IgD-negative memory B cell (primary cell): ENCODE measurements at regions not wholly inside any gene's neighbourhood (a gene's known extent, or its start where the extent isn't known, plus 50 kb on each side); places are given as distances from the start of the nearest gene placed in this dataset.

ENCODE experiments used
- H3K27ac Mint-ChIP-seq, 3 donors: one replicate each; pipeline ENCODE4 v1.8.0; 2020 to 2022; ENCODE audit warnings: mild to moderate bottlenecking in 3 of 3, mixed read lengths in 3 of 3, moderate library complexity in 1 of 3
- H3K27me3 Mint-ChIP-seq: one replicate; pipeline ENCODE4 v1.8.0; 2021; ENCODE audit warnings: mixed read lengths
- H3K36me3 Mint-ChIP-seq: one replicate; pipeline ENCODE4 v1.8.0; 2020; ENCODE audit warnings: mild to moderate bottlenecking, mixed read lengths
- H3K4me1 Mint-ChIP-seq, 3 donors: one replicate each; pipeline ENCODE4 v1.8.0; 2020 to 2022; ENCODE audit warnings: mixed read lengths in 3 of 3, mild to moderate bottlenecking in 1 of 3
- H3K4me3 Mint-ChIP-seq, 4 donors: one replicate each; pipeline ENCODE4 v1.8.0; 2020 to 2022; ENCODE audit warnings: mild to moderate bottlenecking in 4 of 4, mixed read lengths in 4 of 4, moderate library complexity in 3 of 4
- H3K9me3 Mint-ChIP-seq, 3 donors: one replicate each; pipeline ENCODE4 v1.8.0; 2020 to 2021; ENCODE audit warnings: mixed read lengths in 3 of 3, mild to moderate bottlenecking in 1 of 3

DNA sequence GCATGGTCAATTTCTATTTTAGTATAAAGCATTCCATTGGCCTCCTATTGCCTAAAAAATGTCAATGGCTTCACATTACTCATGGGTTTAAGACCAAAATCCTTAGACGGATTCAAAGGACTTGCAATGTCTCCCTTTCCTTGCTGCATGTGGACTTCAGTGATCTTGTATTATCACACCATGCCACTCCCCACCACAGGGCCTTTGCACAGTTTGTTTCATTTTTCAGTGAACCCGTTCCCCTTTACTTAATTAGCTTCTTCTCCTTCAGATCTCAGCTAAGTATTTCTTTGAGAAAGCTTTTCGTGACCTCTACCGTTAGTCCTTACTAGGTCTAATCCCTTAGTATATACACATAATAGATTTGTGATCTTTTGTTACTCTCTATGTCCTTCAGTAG is 269.7 kb downstream of the FAM76B start:
- Mint-ChIP-seq H3K9me3 (no peaks in the 10 kb centered on the region), H3K36me3 (no peaks in the 10 kb centered on the region), H3K27me3 (no peaks in the 10 kb centered on the region), H3K4me3 (no peak overlapping the region), H3K27ac (no peak overlapping the region), H3K4me1 (peaks cover 0 to 1% (median 0%) of the 10 kb centered on the region in 3 donors)

DNA sequence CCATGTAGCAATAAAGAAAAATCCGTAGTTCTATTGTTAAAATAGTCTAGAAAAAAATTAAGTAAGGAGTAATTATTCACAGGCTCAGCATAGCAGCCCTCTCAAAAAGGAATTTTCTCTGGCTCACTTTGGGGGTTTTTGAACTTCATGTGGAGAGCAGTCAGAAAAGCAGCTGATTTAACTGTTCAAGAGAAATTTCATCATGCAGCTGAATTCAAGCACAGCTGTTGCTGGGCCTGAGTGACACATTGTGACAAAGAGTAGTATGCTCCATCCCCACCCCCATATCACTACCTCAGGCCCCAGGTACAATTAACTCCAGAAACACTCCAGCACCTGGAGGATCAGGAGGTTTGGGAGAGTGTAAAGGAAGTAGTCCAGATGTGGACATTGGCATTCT is 272.1 kb downstream of the FAM76B start:
- H3K27ac Mint-ChIP-seq = no peak overlapping the region
- no peaks in the 10 kb centered on the region for H3K27me3 Mint-ChIP-seq
- no peak overlapping the region for H3K4me3 Mint-ChIP-seq
- H3K9me3 Mint-ChIP-seq = no peaks in the 10 kb centered on the region
- H3K4me1 Mint-ChIP-seq = peaks cover 0 to 1% (median 0%) of the 10 kb centered on the region in 3 donors
- peaks cover 2% of the 10 kb centered on the region for H3K36me3 Mint-ChIP-seq

DNA sequence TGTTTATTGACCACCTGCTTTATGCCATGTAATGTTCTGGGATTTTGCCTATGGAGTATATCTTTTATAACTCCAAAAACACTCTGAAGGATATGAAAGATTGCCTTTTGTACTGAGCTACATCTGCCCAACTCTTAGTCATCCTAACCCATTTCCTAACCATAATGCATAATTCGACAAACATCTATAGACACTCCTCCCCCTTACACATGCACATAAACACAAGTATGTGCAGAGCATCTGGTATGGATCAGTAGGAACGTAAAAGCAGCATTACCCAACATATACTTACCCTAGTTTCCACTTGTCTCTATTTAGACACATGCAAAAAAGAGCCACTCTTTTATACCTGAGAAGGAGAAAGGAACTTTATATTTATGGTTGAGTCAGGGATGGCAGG is 272.8 kb downstream of the FAM76B start:
- H3K4me3 Mint-ChIP-seq = no peak overlapping the region

DNA sequence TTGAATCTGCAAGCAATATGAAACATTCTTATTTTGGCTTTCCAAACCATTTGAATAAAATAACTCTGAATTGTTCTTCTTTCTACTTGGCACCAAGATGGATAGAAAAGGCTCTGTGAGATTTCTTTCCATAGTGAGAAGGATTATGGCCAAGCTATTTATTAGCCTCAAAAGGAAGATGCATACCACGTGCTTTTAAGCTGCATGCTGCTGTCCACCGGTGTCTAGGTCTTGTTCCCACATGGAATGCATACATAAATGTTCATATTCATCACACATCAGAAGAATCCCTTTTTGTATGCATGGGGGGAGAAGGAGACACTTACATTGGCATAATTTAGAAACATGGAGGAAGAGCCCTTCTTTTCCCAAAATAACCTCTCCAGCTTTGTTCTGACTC is 273.4 kb downstream of the FAM76B start:
- H3K27ac Mint-ChIP-seq = no peak overlapping the region
- H3K36me3 Mint-ChIP-seq = peaks cover 2% of the 10 kb centered on the region
- H3K4me1 Mint-ChIP-seq = peaks cover 0 to 1% (median 0%) of the 10 kb centered on the region in 3 donors
- H3K9me3 Mint-ChIP-seq = no peaks in the 10 kb centered on the region
- no peaks in the 10 kb centered on the region for H3K27me3 Mint-ChIP-seq
- no peak overlapping the region for H3K4me3 Mint-ChIP-seq

More for the DNA sequence above, 272.8 kb downstream of the FAM76B start:
- Mint-ChIP-seq H3K27ac (no peak overlapping the region), H3K4me1 (peaks cover 0 to 1% (median 0%) of the 10 kb centered on the region in 3 donors), H3K27me3 (no peaks in the 10 kb centered on the region), H3K9me3 (no peaks in the 10 kb centered on the region), H3K36me3 (peaks cover 2% of the 10 kb centered on the region)

DNA sequence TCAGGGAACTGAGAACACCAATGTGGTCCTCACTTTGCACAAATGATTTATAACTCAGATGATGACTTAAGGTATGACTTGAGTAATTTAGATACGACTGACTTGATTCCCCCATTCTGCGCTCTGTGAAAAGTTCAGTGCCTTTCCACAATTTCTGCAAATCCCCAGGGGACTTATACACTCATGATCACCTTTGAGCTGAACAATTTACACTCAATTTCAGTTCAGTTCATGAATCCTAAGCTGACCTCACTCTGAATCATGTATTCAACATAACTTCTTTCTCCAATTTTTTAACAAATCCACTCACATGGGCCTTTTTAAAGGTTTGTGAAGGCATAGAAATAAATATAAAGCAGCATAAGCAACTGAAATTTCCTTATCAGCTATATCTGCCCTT is 274.2 kb downstream of the FAM76B start:
- no peak overlapping the region for H3K27ac Mint-ChIP-seq
- H3K27me3 Mint-ChIP-seq = no peaks in the 10 kb centered on the region
- peaks cover 0 to 1% (median 0%) of the 10 kb centered on the region in 3 donors for H3K4me1 Mint-ChIP-seq
- H3K9me3 Mint-ChIP-seq = no peaks in the 10 kb centered on the region
- no peak overlapping the region for H3K4me3 Mint-ChIP-seq
- peaks cover 2% of the 10 kb centered on the region for H3K36me3 Mint-ChIP-seq

DNA sequence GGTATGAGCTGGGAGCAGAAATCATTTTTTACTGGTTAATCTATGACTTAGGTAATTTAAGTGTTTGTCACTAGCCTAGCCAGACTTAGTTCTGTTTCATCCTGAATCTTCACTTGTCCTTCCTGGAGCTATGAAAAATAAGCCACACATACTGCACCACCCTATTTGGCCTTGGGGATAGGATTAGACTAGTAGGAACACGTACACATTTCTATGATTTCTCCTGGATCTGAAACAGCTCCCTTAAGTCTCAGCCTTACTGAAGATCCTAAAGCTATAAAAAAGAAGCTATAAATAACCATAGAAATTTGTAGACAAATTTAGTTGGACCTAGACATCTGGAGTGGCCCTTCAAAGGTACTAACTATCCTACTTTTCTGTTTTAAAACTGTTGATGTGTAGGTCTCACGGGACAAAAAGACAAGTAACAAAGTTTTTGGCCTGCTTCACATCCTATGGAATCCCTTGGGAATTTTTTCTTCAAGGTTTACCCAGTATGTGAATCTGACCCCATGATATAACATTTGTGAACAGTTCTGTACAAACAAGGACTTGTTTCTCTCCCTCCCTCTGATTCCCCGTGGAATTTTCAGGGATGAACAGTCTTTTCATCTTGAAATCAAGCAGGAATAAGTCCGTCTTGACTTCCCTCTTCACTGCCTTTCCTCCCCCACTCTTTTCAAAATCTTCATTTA is 275.0 kb downstream of the FAM76B start:
- H3K27ac Mint-ChIP-seq = no peak overlapping the region
- H3K4me1 Mint-ChIP-seq = peaks cover 0 to 1% (median 0%) of the 10 kb centered on the region in 3 donors
- no peaks in the 10 kb centered on the region for H3K9me3 Mint-ChIP-seq
- no peaks in the 10 kb centered on the region for H3K27me3 Mint-ChIP-seq
- H3K36me3 Mint-ChIP-seq = peaks cover 2% of the 10 kb centered on the region
- H3K4me3 Mint-ChIP-seq = no peak overlapping the region

DNA sequence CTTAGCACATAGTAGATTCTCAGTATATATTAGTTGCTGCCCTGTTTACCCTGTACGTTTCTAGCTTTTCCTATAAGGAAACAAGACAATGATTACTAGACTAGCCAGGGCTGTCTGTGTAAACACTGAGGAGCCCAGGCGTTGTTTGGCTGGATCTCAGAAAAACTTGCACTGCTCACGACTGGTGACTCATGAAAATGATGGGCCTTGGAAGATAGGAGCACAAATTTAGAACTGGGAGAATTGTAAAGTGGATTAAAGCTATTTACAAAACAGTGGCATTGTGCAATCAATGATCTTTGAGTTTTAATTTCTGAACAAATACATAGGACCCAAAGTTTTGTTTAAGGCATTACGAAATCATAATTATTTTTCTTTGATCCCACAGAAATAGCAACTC is 276.9 kb downstream of the FAM76B start:
- Mint-ChIP-seq H3K36me3 (peaks cover 5% of the 10 kb centered on the region), H3K27ac (no peak overlapping the region)

DNA sequence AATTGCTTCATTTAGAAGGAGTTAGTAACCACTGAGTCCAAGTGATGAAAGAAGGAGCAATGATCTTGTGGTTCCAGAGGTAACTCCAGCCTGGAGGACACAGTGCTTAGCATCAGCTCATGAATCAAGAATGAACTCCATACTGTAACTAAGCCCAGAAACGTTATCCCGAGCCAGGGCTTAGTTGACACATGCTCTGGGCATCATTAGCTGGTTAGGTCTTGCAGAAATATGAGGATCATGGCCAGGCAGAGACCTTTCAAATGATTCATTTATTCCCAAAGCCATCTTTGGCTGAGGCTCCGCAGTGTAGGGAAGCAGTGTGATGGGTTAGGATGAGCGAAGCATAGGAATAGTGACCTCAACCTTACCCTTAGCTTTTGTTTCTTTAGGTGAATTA is 277.4 kb downstream of the FAM76B start:
- Mint-ChIP-seq H3K4me3 (no peak overlapping the region), H3K27ac (no peak overlapping the region), H3K36me3 (peaks cover 5% of the 10 kb centered on the region), H3K9me3 (no peaks in the 10 kb centered on the region), H3K4me1 (peaks cover 0 to 1% (median 0%) of the 10 kb centered on the region in 3 donors), H3K27me3 (no peaks in the 10 kb centered on the region)

More for the DNA sequence above, 276.9 kb downstream of the FAM76B start:
- Mint-ChIP-seq H3K9me3 (no peaks in the 10 kb centered on the region), H3K27me3 (no peaks in the 10 kb centered on the region), H3K4me3 (no peak overlapping the region), H3K4me1 (peaks cover 0 to 1% (median 0%) of the 10 kb centered on the region in 3 donors)

DNA sequence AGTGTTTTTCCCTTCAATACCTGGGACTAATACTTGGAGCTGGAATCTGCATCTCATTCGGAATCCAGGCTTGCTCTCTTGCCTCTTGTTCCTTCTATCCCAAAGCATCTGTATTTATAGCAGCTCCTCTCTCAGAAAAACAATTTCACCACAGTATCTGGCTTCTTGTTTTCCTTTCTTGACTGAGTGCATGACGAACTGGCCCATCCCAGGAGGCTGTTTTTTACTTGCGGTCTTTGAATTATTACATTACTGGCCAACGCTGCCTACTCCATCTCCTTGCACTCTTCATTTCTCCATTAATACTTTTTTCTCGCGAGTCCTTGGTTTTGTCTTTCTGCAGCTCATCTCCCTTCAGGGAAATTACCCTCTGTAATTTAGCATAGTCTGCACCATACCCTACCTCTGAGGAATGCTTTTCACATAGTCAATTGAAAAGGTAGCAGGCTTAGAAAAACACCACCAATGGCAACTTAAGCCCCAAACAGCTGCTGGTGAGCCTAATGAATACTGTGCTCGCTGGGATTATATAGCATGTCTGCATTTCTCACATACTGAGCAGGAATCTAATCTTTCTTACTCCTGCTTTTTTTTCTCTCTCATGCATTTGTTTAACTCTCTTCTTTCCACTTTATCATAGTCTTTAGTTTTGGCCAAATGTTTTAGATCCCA is 277.4 kb upstream of the SESN3 start:
- Mint-ChIP-seq H3K27me3 (peaks cover 3% of the 10 kb centered on the region), H3K27ac (no peak overlapping the region), H3K36me3 (peaks cover 5% of the 10 kb centered on the region), H3K4me3 (no peak overlapping the region), H3K9me3 (peaks cover 0 to 2% (median 0%) of the 10 kb centered on the region in 3 donors), H3K4me1 (peaks cover 0 to 7% (median 2%) of the 10 kb centered on the region in 3 donors)

DNA sequence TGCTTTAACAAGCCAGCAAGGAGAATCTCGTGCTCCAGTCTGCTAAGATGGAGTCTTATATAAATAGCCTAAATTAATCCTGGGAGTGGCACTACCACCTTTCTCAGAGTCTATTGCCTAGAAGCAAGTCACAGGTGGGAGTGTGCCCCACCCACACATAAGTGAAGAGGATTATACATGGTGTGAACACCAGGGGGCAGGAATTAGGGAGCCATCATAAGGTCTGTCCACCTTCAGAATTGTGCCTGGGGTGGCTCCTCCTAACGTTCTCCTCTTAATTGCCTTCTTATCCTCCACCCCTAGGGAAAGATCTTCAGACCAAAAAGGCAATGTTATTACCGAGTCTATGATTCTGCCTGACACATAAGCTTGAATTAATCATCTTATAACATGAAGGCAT is 276.8 kb upstream of the SESN3 start:
- Mint-ChIP-seq H3K27ac (no peak overlapping the region), H3K9me3 (peaks cover 0 to 2% (median 0%) of the 10 kb centered on the region in 3 donors), H3K4me3 (no peak overlapping the region), H3K36me3 (peaks cover 5% of the 10 kb centered on the region), H3K4me1 (peaks cover 0 to 7% (median 2%) of the 10 kb centered on the region in 3 donors), H3K27me3 (peaks cover 3% of the 10 kb centered on the region)

DNA sequence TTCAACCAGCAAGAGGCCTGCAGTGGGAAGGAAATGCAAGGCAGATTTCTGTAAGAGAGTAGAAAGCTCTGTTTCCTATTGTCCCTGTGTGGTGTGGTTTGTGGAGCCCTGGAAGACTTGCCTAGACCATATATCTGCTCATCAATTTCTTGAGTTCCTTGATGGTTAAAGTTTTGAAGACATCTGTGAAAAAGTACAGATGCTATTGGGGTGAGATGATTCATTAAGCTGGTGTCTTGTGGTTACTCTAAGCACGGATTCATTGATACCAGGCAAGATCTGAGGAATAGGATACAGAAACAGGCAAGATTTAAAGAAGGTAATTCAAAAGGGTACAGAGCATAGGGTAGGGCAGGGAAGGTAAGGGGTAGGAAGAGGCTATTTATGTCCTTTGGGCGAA is 275.8 kb upstream of the SESN3 start:
- Mint-ChIP-seq H3K36me3 (peaks cover 5% of the 10 kb centered on the region), H3K27ac (peak overlapping the region in 1 of 3 donors; percentile 24), H3K4me1 (peaks cover 0 to 7% (median 2%) of the 10 kb centered on the region in 3 donors), H3K9me3 (peaks cover 0 to 2% (median 0%) of the 10 kb centered on the region in 3 donors), H3K4me3 (no peak overlapping the region), H3K27me3 (peaks cover 3% of the 10 kb centered on the region)

DNA sequence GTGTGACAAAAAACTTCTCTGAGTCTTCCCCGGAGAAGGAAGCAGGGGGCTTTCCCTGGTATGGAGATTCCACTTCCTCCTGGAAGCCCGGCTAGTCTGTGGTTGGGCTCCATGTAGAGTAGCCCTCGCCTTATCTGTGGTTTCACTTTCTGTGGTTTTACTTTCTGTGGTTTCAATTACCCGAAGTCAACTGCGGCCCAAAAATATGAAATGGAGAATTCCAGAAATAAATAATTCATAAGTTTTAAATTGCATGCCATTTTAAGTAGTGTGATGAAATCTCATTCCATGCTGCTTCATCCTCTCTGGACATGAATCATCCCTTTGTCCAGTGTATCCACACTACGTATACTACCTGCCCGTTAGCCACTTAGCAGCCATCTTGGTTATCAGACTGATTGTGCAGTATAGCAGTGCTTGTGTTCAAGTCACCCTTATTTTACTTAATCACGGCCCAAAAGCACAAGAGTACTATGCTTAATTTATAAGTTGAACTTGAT is 275.0 kb upstream of the SESN3 start:
- Mint-ChIP-seq H3K36me3 (peaks cover 5% of the 10 kb centered on the region), H3K4me3 (peak overlapping the region in 2 of 4 donors; percentile 20 to 39), H3K9me3 (peaks cover 0 to 2% (median 0%) of the 10 kb centered on the region in 3 donors), H3K27ac (peak overlapping the region in 1 of 3 donors; percentile 40), H3K4me1 (peaks cover 0 to 7% (median 2%) of the 10 kb centered on the region in 3 donors), H3K27me3 (peaks cover 3% of the 10 kb centered on the region)

DNA sequence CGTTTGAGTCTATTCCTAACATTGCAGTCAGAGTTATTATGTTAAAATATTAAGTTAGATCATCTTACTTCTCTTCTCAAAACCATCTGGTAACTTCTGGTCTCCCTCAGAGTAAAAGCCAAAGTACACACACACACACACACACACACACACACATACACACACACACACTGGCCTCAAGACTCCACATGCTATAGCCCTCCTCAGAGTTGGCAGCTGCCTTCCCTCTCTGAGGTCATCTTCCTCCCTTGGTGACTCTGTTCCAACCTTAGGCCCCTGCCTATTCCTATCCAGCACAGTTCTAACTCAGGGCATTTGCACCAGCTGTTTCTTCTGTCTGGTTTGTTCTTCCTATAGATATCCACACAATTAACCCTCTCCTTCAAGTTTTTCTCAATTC is 272.0 kb upstream of the SESN3 start:
- no peak overlapping the region for H3K27ac Mint-ChIP-seq
- H3K36me3 Mint-ChIP-seq = peaks cover 2% of the 10 kb centered on the region
- H3K27me3 Mint-ChIP-seq = peaks cover 3% of the 10 kb centered on the region

DNA sequence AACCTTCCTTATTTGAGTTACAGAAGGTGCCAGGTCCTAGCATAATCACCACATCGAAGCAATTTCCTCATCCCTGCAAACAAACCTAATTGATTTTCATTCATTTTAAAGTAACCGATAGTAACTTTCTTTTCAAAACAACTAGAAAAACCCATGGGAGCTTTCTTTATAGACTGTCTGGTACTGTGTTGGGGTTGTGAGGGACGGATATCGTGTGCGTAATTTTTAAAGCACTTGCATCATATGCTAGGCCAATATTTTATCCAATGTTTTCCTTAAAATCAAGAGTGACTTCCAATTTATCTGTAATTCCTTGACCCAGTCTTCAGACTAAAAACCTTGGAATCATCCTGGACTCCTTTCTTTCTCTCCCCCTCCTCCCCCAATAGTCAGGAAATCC is 271.5 kb upstream of the SESN3 start:
- Mint-ChIP-seq H3K9me3 (peaks cover 0 to 2% (median 0%) of the 10 kb centered on the region in 3 donors), H3K36me3 (peaks cover 2% of the 10 kb centered on the region), H3K4me3 (no peak overlapping the region), H3K27ac (no peak overlapping the region), H3K27me3 (peaks cover 3% of the 10 kb centered on the region), H3K4me1 (peaks cover 0 to 7% (median 2%) of the 10 kb centered on the region in 3 donors)

More for the DNA sequence above, 272.0 kb upstream of the SESN3 start:
- H3K9me3 Mint-ChIP-seq = peaks cover 0 to 2% (median 0%) of the 10 kb centered on the region in 3 donors
- H3K4me1 Mint-ChIP-seq = peaks cover 0 to 7% (median 2%) of the 10 kb centered on the region in 3 donors
- no peak overlapping the region for H3K4me3 Mint-ChIP-seq

DNA sequence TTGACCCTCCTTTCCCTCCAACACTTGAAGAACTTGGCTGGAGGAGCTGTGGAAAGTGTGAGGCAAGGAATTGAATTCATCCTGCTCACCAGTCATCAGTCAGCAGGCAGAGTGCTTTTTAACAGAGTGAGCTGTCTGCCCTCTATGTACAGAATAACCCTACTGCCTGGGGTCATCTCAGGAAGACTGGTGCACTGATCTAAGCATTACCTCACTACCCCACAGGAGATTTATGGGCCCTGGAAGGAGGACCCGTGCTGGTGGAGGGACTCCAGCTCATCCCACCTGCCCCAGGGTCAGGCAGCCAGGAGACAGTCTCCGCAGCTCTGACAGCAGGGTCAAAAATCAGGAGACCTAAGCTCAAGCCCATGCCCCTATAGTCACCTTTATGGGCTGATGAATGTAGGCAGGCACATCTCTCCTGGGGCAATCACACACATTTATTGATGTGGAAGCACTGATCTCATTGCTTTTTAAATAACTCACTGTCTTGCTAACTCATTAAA is 270.8 kb upstream of the SESN3 start:
- Mint-ChIP-seq H3K27ac (no peak overlapping the region), H3K27me3 (peaks cover 3% of the 10 kb centered on the region)

More for the DNA sequence above, 270.8 kb upstream of the SESN3 start:
- Mint-ChIP-seq H3K36me3 (peaks cover 2% of the 10 kb centered on the region), H3K9me3 (peaks cover 0 to 2% (median 0%) of the 10 kb centered on the region in 3 donors), H3K4me3 (no peak overlapping the region), H3K4me1 (peaks cover 0 to 8% (median 2%) of the 10 kb centered on the region in 3 donors)
